Nucleus accumbens (tissue), 56 donors: ENCODE measurements at regions not wholly inside any gene's neighbourhood (a gene's known extent, or its start where the extent isn't known, plus 50 kb on each side); places are given as distances from the start of the nearest gene placed in this dataset.

Source experiments
- DNase-seq, 56 donors: peaks; one replicate each; lab custom pipeline; 2025; lab: John Stamatoyannopoulos, UW

DNA sequence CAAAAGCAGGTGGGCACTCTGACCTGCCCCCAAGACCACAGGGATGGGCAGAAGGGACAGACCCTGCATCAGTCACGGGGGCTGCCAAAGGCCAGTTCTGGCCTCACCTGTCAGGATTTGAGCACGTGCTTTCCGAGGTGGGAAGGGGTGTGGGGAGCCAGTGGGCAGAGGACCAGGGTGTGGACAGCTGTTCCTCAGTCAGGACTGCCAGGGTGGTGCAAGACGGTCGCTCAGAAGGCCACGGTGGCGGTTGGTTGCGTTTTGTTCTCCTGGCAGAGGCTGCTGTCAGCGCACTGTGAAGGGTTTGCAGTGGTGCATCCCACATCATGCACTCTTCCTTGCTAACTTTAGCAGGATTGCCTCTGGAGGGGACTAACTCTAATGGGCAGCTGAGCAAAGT lies 665.3 kb upstream of the RAB6C start:
- DNase-seq, result no peak

DNA sequence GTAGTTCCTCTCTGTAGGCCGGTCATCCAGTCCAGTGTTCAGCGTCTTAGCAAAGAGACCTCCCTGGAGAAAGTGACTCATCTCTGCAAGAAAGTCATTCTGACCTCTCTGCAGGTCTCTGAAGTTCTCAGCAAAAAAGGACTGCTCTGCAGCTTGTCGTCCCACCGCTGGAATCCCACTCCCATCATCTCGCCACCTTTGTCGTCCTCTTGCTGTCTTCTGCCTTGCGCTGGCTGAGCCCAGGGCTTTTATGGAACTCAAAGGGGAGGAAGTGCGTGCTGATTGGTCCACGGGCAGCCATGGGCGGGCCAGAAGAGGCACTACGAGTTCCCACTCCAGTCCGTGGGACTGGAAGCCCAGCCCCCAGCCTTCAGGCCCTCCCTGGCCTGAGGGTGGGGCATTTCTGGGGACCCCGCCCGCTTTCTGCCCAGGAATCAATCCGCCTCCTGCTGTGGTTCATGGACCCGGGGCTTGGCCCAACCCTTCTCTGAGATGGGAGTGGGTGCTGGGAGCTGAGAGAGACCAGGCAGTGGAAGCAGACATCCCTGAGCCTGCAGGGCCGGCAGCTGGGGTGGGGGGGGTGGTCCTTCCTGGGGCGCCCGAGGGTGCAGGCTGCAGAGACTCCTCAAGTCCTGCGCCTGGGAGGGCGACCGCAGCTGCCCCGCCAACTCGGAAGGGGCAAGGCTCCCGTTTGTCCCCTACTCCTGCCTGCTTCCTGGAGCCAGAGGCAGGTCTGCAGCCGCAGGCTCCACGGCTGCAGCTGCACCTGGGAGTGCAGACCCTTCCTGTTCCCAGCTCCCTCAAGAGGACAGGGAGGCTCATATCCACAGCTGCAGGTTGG lies 660.7 kb upstream of the RAB6C start:
- DNase-seq, result no peak

DNA sequence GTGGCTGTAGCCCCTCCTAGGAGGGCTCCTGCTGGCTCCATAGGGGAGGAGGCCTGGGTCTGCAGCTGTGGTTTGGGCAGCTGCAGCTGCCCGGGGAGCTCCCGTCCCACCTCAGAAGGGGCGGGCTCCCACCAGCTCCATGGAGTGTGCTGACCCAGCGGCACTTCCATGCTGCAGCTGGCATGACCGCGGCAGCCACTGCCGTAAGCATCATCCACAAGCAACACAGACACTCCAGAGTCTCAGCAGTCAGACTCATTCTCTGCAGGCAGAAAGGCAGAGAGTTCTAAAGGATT lies 660.1 kb upstream of the RAB6C start:
- no peak for DNase-seq

DNA sequence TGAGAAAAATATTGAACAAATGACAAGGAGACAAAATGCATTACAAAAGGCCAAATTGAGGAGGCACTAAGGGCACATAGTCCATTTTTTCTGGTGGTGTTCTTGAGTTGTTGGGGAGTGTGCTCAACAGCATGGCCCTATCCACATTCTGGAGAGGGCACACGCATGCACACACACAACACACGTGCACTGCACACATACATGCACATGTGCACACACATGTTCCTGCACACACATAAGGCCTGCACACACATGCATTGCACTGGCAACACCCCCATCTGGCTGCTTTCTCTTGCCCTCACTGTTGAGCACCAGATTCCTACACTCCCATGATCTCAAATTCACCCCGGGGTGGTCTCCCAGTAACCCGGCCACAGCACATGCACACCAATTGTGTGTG lies 659.2 kb upstream of the RAB6C start:
- DNase-seq, result no peak

DNA sequence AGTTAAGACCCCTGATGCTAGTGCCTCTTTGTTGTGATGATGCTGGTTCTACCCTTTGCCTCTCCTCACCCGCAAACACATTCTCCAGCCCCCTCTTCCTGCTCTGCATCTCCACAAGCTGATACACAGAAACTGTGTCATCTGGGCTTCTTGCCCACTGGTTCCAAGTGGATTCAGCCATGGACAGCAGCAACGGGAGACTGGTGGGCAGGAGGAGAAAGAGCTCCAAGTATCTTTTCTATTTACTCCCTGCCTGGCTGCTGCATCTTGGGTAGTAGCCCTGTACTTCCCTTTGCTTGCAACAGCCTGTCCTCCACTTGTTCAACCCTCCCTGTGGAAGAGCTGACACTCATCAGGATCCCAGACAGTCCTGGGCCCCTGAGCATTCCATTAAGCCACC lies 655.1 kb upstream of the RAB6C start:
- no peak for DNase-seq

DNA sequence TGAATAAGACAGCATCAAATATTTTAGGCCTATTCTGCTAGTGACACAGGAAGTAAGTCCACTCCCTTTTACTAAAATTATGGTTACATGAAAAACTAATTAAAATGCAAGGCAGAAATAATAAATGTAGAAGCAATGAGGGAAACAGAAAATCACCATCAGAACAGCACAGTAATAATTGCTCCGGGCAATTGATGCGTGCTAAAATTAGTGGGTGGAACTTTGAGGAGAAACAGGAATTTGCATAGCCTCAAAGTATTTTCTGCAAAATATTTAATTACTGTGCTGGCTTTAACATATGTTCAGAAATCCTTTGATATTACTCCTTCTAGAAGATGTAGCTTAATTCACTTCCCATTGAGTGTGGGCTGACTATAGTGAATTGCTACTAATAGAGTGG lies 654.3 kb upstream of the RAB6C start:
- DNase-seq, result no peak

DNA sequence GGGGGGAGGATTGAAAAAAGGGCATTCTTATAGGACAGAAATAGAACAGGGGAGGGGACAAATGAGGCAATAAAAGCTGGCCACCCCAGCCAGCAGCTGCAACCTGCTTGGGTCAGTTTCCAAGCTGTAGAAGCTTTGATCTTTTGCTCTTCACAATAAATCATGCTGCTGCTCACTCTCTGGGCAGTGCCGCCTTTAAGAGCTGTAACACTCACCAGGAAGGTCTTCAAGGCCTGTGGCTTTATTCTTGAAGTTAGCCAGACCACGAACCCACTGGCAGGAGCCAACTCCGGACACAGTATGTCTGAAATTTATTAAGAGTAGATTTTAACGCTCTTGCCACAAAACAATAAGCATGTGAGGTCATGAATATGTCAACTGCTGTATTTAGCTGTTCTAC lies 649.9 kb upstream of the RAB6C start:
- no peak for DNase-seq

DNA sequence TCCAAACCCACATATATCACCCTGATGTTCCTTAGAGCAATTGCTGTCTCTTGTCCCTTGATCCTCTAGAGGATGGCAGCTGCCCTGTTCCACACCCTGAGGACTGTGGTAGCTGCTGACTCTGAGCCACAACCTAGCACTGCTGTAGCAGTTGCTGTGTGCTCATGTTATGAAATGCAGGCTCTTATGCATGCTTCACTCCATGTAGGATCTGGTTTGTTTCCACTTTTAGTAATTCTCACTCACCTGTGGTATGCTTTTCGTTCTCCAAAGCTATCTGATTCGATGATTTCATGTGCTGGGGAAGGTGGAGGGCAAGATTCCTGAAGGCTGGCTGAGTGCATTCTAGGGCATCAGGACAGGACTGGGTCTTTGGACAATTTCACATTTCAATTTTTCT lies 649.0 kb upstream of the RAB6C start:
- DNase-seq, result no peak

DNA sequence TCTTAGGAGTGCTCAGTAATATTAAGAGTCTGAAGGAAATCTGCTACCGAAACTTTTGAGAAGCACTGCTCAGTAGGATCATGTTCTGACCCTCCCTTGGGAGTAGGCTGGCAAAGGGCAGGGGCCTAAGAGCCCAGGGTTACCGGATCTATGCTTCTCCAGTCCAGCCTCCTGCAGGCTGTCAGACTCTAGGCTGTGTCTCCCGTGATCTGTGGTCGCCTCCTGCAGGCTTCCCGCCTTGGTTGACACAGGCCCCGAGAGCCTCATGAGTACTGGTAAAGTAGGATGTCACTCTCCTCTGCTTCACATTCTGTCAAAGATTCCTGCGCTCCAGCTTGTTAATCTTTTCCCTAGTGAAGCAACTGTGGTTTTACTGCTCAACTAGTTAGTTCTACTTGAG lies 647.8 kb upstream of the RAB6C start:
- no peak for DNase-seq

DNA sequence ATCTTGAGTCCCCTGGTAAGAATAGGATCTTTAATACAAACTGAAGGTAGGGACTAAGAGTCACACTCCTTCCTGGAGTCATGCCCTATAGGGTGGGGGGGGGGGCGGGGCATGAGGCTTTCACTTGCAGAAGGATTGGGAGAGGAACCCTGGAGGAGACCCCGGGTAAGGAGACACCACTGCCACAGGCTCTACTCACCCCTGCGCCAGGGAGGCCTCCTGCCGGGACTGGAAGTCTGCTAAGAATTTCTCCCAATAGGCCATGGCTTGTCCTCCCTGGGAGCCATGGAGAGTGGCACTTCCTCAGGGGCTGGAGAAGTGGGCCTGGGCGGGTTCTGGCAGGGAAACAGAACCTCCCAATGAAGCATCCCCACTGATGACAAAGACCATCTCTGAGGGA lies 645.3 kb upstream of the RAB6C start:
- DNase-seq, result no peak

DNA sequence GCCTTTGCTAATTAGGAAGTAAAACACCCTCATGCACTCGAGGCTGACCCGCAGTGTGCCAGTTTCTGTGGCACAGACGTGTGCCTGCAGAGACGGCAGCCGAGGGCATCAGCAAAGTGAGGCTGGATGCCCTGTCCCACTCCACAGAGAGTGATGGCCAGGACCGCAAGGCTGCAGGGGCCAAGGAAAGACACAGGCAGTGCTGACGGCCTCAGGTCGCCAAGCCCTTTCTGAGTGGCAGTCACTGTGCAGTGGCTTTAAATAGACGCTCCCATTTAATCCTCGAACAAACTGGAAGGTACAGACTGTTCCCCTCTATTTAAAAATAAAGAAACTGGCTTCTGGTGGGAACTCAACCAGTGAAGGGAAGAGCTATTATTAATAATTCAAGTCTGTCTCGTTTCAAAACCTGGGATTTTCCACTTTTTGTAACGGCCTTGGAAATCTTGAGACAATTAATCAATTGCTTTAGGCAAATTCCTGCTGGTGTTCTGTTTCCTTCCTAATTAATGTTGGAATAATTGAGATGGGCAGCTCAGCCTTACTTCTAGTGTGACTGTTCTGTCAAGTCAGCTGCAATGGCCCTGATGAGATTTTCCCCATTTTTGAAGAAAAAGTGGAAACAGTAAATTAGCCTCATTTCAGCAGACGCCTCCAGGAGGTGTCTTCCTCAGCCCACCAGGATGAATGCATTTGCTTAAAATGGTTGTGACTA lies 644.6 kb upstream of the RAB6C start:
- no peak for DNase-seq

DNA sequence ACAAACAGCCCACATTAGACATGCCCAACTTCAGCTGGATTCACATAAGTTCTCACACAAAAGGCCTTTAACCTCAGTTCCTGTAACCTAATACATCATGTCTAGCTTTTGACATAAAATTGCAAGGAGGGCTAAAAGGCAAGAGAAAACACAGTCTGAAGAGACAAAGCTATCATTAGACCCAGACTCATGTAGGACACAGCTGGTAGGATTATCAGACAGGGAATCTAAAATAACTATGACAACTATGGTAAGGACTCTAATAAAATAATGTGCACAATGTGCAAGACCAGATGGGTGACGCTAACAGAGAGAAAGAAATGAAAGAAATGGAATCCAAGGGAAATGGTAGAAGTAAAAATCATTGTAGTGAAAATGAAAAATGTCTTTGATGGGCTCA lies 643.2 kb upstream of the RAB6C start:
- DNase-seq, result no peak

DNA sequence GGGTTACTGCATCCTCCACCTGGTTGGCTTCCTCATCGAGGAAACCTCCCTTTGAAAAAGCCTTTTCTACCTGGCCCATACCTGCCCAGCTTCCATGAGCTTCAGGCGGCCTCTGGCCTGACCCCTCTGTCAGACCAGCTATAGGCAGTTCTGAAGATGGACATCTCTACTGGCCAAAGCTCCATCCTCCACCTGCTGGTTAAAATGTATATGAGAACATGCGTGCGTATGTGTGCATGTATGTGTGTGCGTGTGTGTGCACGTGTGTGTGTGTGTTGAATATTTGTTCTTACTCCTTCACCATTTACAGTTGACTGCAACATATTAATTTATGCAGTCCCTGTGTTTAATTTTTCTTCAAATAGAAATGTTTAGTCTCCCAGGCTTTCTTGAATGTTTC lies 642.4 kb upstream of the RAB6C start:
- DNase-seq, result no peak

DNA sequence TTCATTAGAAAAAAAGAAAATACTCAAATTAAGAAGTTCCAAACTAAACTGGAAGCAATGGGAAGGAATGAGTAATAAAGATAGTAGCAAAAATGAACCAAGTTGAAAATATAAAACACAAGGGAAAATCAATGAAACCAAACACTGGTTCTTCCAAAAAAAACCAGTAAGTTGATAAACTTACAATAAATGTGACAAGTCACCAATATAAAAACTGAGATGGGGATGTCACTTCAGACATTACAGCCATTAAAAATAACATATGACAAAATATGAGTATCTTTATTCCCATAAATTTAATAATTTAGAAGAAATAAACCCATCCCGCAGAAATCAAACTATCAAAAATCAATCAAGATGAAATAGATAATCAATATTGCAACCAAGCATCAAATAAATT lies 633.9 kb upstream of the RAB6C start:
- DNase-seq, result no peak

DNA sequence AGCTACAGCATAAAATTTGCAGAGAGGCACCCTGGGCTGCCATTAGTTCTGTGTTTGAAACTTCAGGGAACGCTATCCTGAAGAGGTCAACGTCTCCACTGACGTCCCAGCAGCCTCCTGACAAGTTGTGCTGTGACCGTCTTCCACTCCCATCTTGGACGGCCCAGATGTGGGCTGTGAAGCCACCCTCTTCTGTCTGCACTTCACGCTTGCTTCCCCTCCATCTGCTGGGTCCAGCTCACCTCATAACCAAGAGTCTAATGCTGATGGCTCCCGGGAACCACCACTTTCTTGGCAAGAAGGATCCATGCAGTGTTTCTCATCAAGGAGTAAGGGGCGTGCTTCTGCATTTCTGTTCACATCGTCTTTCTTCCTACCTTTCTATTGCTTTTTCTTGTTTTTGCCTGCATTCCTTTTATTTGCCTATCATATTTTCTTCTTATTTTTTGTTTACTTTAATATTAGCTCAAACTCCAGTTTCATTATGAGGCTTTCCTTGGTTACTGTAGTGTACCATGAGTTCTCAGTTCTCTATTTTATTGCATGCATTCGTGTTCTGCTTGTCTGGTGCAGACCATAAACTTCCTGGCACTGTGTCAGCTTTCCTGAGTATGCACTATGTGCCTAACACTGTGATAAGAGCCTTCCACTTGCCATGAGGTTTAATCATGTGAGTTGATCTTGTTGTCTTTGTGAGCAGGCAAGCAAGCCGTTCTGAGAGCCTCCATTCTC lies 631.8 kb upstream of the RAB6C start:
- DNase-seq, result peak in 5 of 56 donors; percentile 16 to 25 (median 23)

DNA sequence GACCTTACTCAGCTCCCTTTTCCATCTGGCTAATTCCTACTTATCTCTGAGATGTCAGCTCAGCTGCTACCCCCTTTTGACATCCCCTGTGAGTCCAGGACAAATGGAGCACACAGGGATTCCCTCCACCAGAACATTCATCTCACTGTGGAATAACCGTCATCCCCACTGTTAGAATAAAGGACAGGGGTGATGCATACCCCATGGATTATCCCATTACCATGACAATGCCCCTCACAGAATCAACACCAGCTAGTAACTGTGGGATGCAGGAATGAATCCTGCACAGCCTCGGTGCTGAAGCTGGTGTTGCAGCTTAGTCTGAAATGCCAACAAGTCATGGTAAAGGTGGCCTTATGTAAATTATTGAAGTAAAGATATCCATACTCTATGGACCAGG lies 624.8 kb upstream of the RAB6C start:
- DNase-seq, result no peak

DNA sequence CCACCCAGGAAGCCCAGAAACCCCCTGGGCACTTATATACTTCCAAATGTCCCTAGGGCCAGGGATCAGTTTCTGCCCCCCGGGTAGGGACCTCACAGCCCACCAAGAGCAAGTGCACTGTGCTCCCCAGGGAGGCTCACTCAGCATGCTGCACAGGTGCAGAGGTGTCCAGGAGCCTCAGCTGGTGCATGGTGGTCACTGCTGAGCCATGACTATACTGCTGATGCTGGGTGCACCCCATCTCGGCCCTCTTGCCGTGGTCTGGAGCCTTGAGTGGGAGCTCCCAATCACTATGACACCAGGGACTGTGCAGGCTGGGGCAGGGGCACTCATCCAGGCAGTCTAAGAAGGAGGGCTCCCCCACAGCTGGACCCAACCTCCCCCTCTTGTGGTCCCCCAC lies 617.8 kb upstream of the RAB6C start:
- no peak for DNase-seq

DNA sequence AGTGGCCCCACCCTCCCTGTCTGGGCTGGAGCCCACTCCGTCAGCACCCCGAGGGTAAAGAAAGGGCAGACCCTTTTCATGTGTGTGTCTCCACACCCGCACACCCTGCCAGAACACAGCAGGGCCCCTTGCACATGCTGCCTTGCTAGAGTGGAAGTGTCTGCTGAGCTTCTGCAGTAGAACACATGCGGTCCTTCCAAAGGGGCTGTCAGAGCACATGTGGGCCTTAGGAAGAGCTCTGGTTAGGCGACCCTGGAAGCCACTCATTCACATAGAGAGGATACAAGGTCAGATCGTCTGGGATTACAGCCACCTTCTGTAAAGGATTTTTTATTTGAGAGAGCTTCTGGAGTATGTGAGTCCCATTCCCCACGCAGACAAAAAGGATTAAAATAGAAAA lies 613.2 kb upstream of the RAB6C start:
- DNase-seq, result no peak

DNA sequence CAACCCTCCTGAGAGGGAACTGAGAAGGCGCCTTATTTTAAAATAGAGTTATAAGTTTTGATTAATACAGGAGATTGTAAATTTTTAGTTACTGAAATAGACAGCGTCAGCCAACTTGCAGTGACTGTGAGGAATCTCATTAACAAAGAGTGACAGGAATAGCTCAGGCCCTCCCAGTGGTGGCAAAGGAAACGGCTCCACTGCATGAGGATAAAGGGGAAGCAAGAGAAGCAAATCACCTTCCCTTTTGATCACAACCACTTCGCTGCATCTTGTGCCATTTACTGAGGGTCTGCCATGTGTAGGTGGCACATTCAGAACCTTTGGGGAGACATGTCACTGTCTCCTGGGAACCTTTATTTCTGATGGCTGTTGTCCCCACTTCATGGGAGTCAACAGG lies 612.4 kb upstream of the RAB6C start:
- no peak for DNase-seq

DNA sequence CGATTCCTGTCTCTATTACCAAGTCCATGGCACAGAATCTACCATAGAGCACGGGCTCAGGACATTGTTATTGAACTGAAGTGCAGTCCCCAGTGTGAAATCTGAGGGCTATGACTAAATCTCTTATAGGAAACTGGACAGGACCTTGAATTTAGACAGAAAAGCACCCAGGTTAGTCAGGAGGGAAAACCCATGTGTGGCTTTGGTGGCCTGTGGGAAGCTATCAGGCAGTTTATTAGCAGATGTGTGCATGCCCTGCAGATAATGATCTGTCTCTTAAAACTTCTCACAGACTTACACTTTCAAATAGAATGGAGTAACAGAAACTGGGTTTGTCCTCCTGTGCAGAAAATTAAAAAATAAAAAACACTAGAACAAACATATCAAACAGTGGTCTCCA lies 610.0 kb upstream of the RAB6C start:
- DNase-seq, result no peak

DNA sequence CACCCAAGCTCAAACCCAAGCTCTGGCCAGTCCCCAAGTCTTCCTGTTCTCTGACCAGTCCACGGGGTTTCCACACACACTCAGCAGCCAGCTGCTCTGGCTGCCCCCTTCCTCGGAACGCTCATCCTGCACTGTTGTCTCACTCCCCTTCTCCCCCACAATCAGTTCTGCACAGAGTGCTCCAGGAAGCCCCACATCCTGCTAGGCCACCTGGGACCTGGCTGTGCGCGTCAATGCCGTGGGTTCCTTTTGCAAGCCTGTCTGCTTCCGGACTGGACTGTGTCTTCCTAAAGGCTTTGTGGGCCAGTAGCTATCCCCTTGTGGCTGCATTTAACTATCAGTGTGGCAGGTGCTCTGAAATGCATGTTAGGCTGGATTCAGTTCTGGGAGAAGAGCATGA lies 605.0 kb upstream of the RAB6C start:
- DNase-seq, result no peak
